ENCODE measurements at regions not wholly inside any gene's neighbourhood (a gene's known extent, or its start where the extent isn't known, plus 50 kb on each side); places are given as distances from the start of the nearest gene placed in this dataset.
"Not testable (repeated sequence)": the region's sequence is repeated elsewhere in the genome, so short reads cannot be mapped to it uniquely, and the experiment has no call there.

DNA sequence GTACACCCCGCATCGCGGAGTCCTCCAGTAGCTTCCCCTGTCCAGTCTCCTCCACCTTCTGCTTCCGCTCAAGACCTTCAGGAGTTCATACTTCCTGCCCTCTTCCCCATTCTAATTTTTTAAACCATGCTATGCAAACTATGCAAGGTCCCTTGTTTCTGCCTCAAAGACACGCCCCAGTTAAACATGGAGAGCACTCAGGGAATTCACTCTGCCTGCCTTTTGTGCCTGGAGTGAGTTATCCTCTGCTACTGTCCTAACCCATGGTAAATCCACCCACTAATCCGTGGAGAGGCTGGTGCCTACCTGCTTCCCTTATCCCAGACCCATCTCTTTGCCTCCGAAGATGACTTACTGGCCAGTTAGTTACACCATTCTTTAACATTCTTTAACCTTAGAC, 473.7 kb upstream of the JARID2 start:
- DNase-seq (ENCODE audit: low spot score) = no peak

GRCh38 chr6:14775528-14775927, 470.3 kb upstream of the JARID2 start:
- no peak for DNase-seq (ENCODE audit: low spot score)

GRCh38 chr6:14776307-14776706, 469.6 kb upstream of the JARID2 start:
- no peak for DNase-seq (ENCODE audit: low spot score)

- DNase-seq (ENCODE audit: low spot score) = no peak
Measured at GRCh38 chr6:14781772-14782525, 463.9 kb upstream of the JARID2 start.

- DNase-seq (ENCODE audit: low spot score) = not testable (repeated sequence)
Measured at GRCh38 chr6:14782921-14783464, 462.9 kb upstream of the JARID2 start.

- DNase-seq (ENCODE audit: low spot score) = no peak
Measured at GRCh38 chr6:14783594-14783993, 462.3 kb upstream of the JARID2 start.

DNA sequence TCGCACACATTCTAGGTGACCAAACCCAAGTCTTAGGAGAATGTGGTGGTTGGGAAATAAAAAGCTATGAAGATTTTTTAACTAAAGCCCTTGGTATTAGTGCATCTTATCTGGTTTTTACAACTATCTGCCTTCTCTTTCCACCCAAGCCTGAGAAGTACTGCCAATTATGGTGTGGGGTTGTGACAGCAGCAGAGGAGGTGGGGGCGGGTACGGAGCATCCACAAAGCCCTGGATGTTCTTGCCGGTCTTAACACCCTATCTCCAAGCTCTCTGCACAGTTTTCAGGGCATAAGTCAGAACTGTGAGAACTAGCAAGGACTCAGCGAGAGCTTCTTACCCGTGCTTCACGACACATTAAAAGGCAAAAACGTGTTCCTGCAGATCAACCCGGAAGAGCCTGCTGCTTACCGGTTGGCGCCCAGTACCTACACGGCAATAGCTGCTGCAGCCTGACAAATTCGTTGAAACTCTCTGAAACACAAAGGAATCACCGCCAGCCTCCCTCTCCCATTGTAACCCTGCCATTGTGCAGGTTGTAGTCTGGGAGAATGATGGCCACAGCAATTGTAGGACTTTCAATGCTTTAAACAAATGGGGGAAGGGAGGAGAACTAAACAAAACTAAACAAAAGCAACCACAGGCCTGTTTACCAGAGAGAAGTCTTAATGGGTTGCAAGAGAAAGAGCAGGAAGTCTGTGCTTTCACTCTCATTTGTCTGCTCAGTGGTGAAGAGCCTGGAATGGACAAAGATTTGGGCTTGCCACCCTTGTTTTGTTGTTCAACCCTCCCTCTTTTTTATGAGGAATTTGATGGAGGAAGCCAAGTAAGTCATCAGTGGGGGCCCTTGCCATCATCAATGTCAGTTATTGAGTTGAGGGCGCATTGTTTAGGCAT, 461.0 kb upstream of the JARID2 start:
- no peak for DNase-seq (ENCODE audit: low spot score)

GRCh38 chr6:14785493-14785790, 460.4 kb upstream of the JARID2 start:
- DNase-seq (ENCODE audit: low spot score) = no peak

GRCh38 chr6:14786008-14786407, 459.9 kb upstream of the JARID2 start:
- no peak for DNase-seq (ENCODE audit: low spot score)

GRCh38 chr6:14786455-14786854, 459.4 kb upstream of the JARID2 start:
- DNase-seq (ENCODE audit: low spot score) = no peak

DNA sequence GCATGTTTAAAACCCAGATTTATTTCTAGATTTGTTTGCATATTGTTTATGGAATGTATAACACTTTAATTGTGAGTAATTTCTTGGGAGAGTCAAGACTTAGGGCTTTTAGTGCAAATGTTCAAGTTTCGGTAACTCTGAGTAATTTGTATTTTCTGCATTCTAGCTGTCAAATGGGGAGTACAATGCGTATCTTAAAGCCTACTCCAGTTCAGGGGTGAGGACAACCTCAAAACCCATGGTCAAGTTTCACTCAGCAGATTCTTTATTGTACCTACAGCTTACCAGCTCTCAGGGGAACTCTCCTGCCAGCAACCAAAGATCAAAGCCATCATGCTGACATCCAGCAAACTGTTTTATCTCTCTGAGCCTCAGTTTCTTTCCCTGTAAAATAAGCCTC, 458.6 kb upstream of the JARID2 start:
- DNase-seq (ENCODE audit: low spot score) = no peak

DNA sequence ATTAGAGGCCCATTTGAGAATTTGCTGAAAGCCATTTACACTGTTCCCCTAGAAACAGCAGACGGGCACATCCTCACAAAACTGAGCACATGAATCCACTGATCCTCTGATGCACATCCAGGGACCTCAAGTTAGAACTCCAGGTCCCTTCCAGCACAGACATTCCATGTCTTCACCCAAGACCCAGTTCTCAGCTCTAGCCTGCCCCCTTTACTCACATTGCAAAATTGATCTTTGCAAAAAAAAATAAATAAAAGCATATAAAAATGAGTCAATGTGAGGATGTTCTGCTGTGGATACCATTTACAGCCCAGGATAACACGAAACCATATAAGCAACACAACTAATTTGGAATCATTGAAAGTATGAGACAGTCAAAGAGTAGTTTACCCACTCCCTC, 458.2 kb upstream of the JARID2 start:
- DNase-seq (ENCODE audit: low spot score) = no peak

GRCh38 chr6:14789996-14790395, 455.9 kb upstream of the JARID2 start:
- no peak for DNase-seq (ENCODE audit: low spot score)

- DNase-seq (ENCODE audit: low spot score) = no peak
Measured at GRCh38 chr6:14790976-14791375, 454.9 kb upstream of the JARID2 start.

DNA sequence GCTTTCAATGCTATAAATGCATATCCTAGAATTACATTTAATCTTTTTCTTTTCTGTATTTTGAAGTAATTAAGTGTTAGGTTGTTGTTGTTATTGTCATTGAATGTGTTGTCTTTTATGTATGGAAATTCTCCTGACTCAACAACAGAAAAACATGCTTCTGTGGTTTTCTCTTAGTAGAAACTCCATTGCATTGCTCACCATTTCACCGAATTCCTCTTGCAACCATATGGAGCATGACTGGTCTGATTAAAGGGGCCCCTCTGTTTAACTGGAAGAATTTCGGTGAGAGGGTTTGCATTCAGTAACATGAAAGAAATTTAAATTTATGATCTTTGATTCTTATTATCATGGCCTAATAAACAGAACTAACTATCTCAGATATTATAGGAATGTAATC, 454.3 kb upstream of the JARID2 start:
- no peak for DNase-seq (ENCODE audit: low spot score)

DNA sequence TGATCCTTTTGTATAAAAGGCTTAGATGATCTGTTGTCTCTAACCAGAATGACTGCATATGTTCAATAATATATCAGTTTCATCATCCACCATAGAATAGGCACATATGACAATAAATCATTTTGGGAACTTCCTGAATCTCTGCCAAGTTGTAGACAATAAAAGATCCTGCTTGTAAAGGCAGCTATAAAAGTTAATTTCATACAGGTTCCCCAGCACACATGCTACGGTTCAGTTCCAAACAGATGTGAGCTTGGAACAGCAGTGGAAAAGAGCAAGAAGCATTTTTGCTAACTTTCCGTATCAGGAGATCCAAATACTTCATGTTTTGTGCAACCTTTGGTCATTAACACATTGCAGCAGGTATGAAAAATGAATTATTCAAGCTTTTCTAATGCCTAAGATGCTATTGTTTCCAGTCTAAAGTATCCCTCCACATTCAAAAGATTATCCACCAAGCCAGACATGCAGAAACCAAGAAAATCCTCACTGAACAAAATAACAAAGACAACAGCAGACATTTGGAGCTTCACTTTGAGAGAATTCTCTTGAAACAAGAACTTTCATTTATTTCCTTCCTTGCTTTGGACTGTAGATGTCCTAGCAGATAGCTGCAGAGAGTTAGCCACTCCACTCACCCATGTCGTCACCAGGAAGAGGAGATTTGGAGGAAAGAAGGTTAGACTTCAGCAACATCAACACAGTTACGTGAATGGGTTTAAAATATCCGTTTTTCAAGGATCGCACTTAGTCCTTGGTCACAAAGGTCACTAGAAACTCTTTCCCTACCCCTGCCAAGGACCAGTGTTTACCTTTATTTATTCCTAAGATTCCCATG, 453.5 kb upstream of the JARID2 start:
- no peak for DNase-seq (ENCODE audit: low spot score)

DNA sequence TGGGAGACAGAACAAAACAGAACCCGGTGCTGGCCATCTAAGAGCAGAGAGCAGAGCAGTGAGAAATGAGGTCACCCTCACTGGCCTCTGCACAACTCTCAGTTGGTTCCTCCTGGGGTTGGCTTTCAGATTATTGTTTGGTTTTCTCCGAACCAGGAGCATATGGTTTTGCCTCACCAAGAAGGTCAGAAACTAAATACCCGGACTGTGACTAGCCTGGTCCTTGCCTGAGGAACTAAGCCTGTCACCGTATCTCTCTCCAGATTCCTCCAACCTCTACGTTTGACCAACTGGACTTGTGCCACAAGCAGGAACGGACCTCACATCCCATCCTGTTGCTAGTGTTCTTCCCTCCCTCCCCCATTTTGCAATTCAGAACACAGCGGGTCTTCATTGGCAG, 450.4 kb upstream of the JARID2 start:
- DNase-seq (ENCODE audit: low spot score) = no peak

GRCh38 chr6:14796974-14797762, 448.7 kb upstream of the JARID2 start:
- no peak for DNase-seq (ENCODE audit: low spot score)

GRCh38 chr6:14797875-14798593, 447.8 kb upstream of the JARID2 start:
- no peak for DNase-seq (ENCODE audit: low spot score)

GRCh38 chr6:14798594-14798982, 447.3 kb upstream of the JARID2 start:
- DNase-seq (ENCODE audit: low spot score) = no peak
